IPS-20b (cell line): ENCODE measurements at regions not wholly inside any gene's neighbourhood (a gene's known extent, or its start where the extent isn't known, plus 50 kb on each side); places are given as distances from the start of the nearest gene placed in this dataset.

ENCODE experiments used
- H3K27ac ChIP-seq: one replicate; pipeline ENCODE4 v1.5.1; 2013; ENCODE audit warnings: low read length
- H3K27me3 ChIP-seq: 2 replicates; pipeline ENCODE4 v1.6.1; 2013; ENCODE audit warnings: mild to moderate bottlenecking, low read length, inconsistent platforms; ENCODE audit not compliant: insufficient read depth
- H3K36me3 ChIP-seq: 2 replicates; pipeline ENCODE4 v1.6.1; 2013; ENCODE audit warnings: low read depth, mild to moderate bottlenecking, inconsistent platforms, low read length, moderate library complexity; ENCODE audit not compliant: insufficient read depth
- H3K4me1 ChIP-seq: 2 replicates; pipeline ENCODE4 v1.6.1; 2013; ENCODE audit warnings: mild to moderate bottlenecking, control low read depth, inconsistent platforms, low read length, moderate library complexity; ENCODE audit not compliant: insufficient read depth
- H3K4me3 ChIP-seq: 2 replicates; pipeline ENCODE4 v1.5.1; 2013; ENCODE audit warnings: mild to moderate bottlenecking, low read length, inconsistent platforms
- H3K9ac ChIP-seq: 2 replicates; pipeline ENCODE4 v1.6.1; 2013; ENCODE audit warnings: low read depth, mild to moderate bottlenecking, inconsistent platforms, low read length, moderate library complexity
- H3K9me3 ChIP-seq: 2 replicates; pipeline ENCODE4 v1.6.1; 2013; ENCODE audit warnings: mild to moderate bottlenecking, low read depth, low read length, inconsistent platforms; ENCODE audit not compliant: insufficient read depth

- no peaks in the 10 kb centered on the region for H3K9me3 ChIP-seq
- no peak overlapping the region for H3K27ac ChIP-seq
- no peaks in the 10 kb centered on the region for H3K27me3 ChIP-seq
- no peaks in the 10 kb centered on the region for H3K36me3 ChIP-seq
- H3K9ac ChIP-seq: no peak overlapping the region
- no peak overlapping the region for H3K4me3 ChIP-seq
- no peaks in the 10 kb centered on the region for H3K4me1 ChIP-seq
These were observed 133.3 kb downstream of the DCK start for GRCh38 chr4:71126719-71127118.

- no peaks in the 10 kb centered on the region for H3K9me3 ChIP-seq
- no peak overlapping the region for H3K27ac ChIP-seq
- H3K4me3 ChIP-seq: no peak overlapping the region
- no peaks in the 10 kb centered on the region for H3K4me1 ChIP-seq
- H3K9ac ChIP-seq: no peak overlapping the region
- no peaks in the 10 kb centered on the region for H3K27me3 ChIP-seq
- H3K36me3 ChIP-seq: no peaks in the 10 kb centered on the region
These were observed 137.6 kb downstream of the DCK start for GRCh38 chr4:71130827-71131603.

GRCh38 chr4:71132486-71132885 is 139.0 kb downstream of the DCK start:
- no peak overlapping the region for H3K27ac ChIP-seq

GRCh38 chr4:71133491-71133890 is 140.0 kb downstream of the DCK start:
- H3K36me3 ChIP-seq: no peaks in the 10 kb centered on the region
- no peaks in the 10 kb centered on the region for H3K9me3 ChIP-seq
- no peaks in the 10 kb centered on the region for H3K27me3 ChIP-seq
- H3K4me3 ChIP-seq: no peak overlapping the region
- H3K27ac ChIP-seq: no peak overlapping the region
- H3K9ac ChIP-seq: no peak overlapping the region
- H3K4me1 ChIP-seq: no peaks in the 10 kb centered on the region

More at GRCh38 chr4:71132486-71132885, 139.0 kb downstream of the DCK start:
- Histone ChIP-seq H3K9me3 (no peaks in the 10 kb centered on the region), H3K36me3 (no peaks in the 10 kb centered on the region), H3K27me3 (no peaks in the 10 kb centered on the region), H3K4me3 (no peak overlapping the region), H3K9ac (no peak overlapping the region), H3K4me1 (no peaks in the 10 kb centered on the region)

GRCh38 chr4:71136071-71136470 is 142.6 kb downstream of the DCK start:
- Histone ChIP-seq H3K9ac (no peak overlapping the region), H3K36me3 (no peaks in the 10 kb centered on the region), H3K27me3 (no peaks in the 10 kb centered on the region), H3K4me1 (no peaks in the 10 kb centered on the region), H3K9me3 (no peaks in the 10 kb centered on the region), H3K27ac (no peak overlapping the region), H3K4me3 (no peak overlapping the region)

GRCh38 chr4:71138007-71138615 is 144.7 kb downstream of the DCK start:
- Histone ChIP-seq H3K27ac (no peak overlapping the region), H3K36me3 (no peaks in the 10 kb centered on the region), H3K4me3 (no peak overlapping the region), H3K4me1 (no peaks in the 10 kb centered on the region), H3K9me3 (no peaks in the 10 kb centered on the region), H3K9ac (no peak overlapping the region), H3K27me3 (no peaks in the 10 kb centered on the region)

- Histone ChIP-seq H3K4me1 (no peaks in the 10 kb centered on the region), H3K27ac (no peak overlapping the region), H3K36me3 (no peaks in the 10 kb centered on the region), H3K27me3 (no peaks in the 10 kb centered on the region), H3K4me3 (no peak overlapping the region), H3K9me3 (no peaks in the 10 kb centered on the region), H3K9ac (no peak overlapping the region)
These were observed 147.1 kb downstream of the DCK start for GRCh38 chr4:71140563-71140962.

GRCh38 chr4:71141125-71141524 is 147.7 kb downstream of the DCK start:
- no peaks in the 10 kb centered on the region for H3K9me3 ChIP-seq
- no peaks in the 10 kb centered on the region for H3K27me3 ChIP-seq
- no peak overlapping the region for H3K4me3 ChIP-seq
- H3K36me3 ChIP-seq: no peaks in the 10 kb centered on the region
- H3K9ac ChIP-seq: no peak overlapping the region
- H3K27ac ChIP-seq: no peak overlapping the region
- H3K4me1 ChIP-seq: no peaks in the 10 kb centered on the region

GRCh38 chr4:71147261-71147660 is 153.8 kb downstream of the DCK start:
- H3K9ac ChIP-seq: no peak overlapping the region
- no peak overlapping the region for H3K4me3 ChIP-seq
- H3K4me1 ChIP-seq: no peaks in the 10 kb centered on the region
- no peaks in the 10 kb centered on the region for H3K36me3 ChIP-seq
- H3K27me3 ChIP-seq: no peaks in the 10 kb centered on the region
- H3K27ac ChIP-seq: no peak overlapping the region
- no peaks in the 10 kb centered on the region for H3K9me3 ChIP-seq

GRCh38 chr4:71148545-71148944 is 155.1 kb downstream of the DCK start:
- Histone ChIP-seq H3K9ac (no peak overlapping the region), H3K4me1 (no peaks in the 10 kb centered on the region), H3K9me3 (no peaks in the 10 kb centered on the region), H3K27me3 (no peaks in the 10 kb centered on the region), H3K27ac (no peak overlapping the region), H3K4me3 (no peak overlapping the region), H3K36me3 (no peaks in the 10 kb centered on the region)

- H3K27me3 ChIP-seq: no peaks in the 10 kb centered on the region
- H3K27ac ChIP-seq: no peak overlapping the region
- H3K9ac ChIP-seq: no peak overlapping the region
- H3K9me3 ChIP-seq: no peaks in the 10 kb centered on the region
- no peaks in the 10 kb centered on the region for H3K36me3 ChIP-seq
- no peak overlapping the region for H3K4me3 ChIP-seq
- H3K4me1 ChIP-seq: no peaks in the 10 kb centered on the region
These were observed 157.6 kb downstream of the DCK start for GRCh38 chr4:71151054-71151453.

GRCh38 chr4:71156616-71157015 is 163.2 kb downstream of the DCK start:
- no peaks in the 10 kb centered on the region for H3K36me3 ChIP-seq
- H3K4me1 ChIP-seq: no peaks in the 10 kb centered on the region
- no peak overlapping the region for H3K9ac ChIP-seq
- no peaks in the 10 kb centered on the region for H3K27me3 ChIP-seq
- H3K27ac ChIP-seq: no peak overlapping the region
- H3K9me3 ChIP-seq: no peaks in the 10 kb centered on the region
- H3K4me3 ChIP-seq: no peak overlapping the region
